Right hindlimb (tissue), 1 donor: ENCODE measurements at regions not wholly inside any gene's neighbourhood (a gene's known extent, or its start where the extent isn't known, plus 50 kb on each side); places are given as distances from the start of the nearest gene placed in this dataset.

Experiments
- DNase-seq: peaks from one replicate; pipeline ENCODE4 v3.0.0-alpha.2; 2018

DNA sequence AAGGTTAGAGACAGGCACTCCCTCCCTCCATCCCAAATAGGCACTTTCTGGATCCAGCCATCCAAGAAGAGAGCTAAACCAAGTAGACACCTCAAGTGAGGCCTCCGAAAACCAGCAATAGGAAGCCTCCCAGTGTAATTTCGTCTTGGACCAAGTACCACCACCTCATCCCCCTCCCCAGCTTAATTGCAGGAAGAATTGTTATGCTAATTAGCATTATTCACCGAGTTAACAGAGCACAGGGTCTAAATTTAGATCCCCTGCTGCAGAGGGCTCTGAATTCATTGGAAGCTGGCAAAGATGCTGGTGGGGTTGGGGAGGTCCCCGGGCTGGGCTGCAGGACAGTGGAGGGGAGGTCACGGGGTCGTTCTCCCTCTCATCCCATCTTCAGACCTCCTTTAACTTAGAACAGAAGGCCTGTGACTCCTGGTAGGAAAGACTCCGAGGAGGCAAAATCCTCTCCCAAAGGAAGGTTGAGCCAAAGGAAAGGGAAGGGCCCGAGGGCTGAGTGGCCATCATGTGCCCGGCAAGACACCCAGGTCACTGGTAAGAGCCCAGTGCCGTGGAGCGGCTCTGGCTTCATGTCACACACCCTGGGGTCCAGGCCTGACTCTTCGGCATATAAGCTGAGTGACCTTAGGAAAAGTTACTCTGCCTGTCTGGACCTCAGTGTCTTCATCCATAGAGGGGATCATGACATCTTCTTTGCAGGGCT lies 209.2 kb upstream of the GRIK3 start:
- no peak for DNase-seq

DNA sequence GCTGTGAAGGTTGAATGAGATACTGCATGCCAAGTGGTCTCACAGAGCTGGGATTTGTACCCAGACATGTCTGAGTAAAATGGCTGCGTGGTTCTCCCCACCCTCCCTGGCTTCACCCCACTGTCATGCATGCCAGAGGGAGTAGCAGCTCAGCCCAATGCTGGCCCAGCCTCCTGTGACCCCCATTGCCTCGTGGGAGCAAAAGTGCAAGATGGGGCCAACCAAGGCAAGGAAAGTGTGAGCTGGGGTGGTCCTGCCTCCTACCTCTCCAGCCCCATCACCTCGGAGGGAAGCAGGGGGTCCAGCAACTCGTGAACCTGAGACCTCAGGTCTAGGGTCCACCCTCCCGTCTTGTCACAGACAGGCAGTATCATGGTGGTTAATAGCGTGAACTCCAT lies 209.8 kb upstream of the GRIK3 start:
- no peak for DNase-seq

DNA sequence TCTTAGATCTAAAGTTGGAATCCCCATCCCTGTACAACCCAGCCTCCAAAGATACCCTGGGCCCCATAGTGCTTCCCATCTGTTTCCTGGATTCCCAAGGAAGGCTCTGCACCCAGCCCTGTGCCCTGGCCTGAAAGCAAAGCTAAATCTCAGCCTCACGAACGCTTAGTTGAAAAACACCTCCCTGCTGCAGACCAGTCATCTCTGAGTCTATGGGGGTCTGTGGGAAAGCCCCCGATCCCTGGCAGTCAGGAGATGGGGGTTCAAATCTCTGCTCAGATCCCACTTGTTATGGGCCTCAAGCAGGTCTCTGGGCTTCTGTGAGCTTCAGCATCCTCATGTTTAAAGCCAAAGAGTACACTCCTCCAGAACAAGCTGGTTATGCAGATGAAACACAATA lies 210.5 kb upstream of the GRIK3 start:
- no peak for DNase-seq

DNA sequence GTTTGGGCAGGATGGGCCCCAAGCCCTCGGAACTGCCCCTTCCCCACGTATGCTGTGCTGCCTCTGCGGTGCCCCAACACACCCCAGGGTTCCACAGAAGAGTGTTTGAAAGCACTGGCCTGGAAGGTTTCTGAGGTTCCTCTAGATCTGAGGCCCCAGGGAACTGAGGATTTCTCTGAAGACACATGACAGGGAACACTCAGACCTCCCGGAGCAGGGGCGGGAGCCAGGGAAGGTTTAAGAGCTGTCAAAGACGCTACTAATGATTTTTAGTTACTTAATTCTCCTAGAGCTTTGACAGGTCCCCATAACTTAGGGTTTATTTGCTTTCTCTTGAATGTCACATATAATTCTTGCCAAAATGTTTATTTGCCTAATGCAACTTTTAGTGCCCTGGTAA lies 212.3 kb upstream of the GRIK3 start:
- no peak for DNase-seq

DNA sequence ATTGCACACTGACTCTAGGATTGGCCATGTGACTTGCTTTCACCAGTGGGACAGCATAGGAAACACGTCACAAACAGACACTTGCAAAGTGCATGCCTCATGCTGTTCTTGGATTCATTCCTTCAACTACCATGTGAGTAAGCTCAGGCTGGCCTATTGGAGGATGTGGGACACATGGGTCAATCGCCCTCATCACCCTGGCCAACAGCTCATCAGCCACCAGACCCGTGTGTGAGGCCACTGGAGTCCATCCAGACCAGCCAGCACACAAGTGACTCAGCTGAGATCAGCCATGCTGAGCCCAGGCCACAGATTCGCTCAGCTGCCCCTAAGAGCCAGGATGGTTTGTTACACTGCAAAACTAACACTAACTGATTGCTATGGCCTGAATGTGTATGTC lies 216.1 kb upstream of the GRIK3 start:
- DNase-seq = no peak

DNA sequence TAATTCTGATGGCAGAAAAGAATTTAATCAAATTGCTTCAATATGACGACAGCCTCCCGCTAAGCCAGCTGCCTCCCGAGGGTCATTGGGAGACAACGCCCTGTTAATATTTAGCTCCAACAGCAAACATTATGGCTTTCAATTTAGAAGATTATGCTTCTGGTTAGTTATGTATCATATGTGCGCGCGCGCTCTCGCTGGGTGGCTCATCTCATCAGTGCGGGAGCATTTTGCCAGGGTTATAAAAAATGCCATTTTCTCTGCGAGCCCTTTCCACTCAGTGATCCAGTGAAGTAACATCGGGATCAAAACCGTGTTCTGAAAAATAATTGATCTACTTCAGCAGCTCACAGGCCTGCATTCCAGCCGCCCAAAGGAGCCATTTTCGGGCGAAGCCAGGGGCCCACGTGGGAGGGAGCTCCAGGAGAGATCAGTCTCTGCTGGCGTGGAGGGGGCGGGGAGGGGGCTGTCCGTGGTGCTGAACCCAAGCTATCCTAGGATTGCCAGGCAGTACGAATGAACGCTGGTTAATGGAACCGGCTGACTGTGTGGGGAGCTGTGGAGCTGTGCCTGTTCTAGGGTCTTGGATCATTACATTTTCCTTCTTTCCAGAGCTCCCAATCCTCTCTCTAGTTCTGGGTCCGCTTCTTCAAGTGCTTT lies 219.1 kb upstream of the ZC3H12A start:
- DNase-seq = peak; percentile 58

DNA sequence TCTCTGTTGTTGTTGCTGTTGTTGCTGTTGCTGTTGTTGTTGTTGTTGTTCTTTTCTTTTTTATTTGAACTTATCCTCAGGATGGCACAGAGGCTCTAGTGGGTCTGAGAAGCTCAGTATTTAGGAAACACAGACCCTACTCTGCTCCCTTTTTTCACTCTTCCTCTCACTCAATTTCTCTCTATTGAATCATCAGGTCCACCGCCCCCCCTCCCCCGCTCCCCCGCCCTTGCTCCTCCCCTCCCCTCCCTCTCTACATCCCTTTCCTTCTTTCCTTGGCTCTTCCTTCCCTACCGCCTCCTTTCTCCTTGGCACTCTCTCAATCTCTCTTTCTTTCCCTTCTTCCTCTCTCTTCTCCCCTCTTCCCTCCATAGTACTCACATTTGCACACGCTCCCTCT lies 218.5 kb upstream of the ZC3H12A start:
- no peak for DNase-seq

DNA sequence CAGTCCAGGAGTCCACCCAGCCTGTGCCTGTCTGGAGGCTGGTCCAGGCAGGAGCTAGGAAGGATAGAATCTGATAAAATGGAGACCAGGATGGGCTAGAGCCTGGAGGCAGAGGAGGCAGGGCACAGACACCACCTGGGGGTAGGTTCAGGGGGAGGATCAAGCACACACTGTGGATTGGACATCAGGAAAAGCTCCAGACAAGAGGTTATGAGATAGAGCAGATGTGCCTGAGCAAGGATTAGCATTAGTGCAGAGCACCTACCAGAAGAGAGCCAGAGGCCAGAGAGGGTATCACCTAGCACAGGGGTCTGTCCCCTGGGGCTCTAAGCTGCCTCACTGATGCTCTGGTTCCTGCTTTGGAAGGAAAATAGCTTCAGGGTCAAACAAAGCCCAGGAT lies 216.7 kb upstream of the ZC3H12A start:
- no peak for DNase-seq

DNA sequence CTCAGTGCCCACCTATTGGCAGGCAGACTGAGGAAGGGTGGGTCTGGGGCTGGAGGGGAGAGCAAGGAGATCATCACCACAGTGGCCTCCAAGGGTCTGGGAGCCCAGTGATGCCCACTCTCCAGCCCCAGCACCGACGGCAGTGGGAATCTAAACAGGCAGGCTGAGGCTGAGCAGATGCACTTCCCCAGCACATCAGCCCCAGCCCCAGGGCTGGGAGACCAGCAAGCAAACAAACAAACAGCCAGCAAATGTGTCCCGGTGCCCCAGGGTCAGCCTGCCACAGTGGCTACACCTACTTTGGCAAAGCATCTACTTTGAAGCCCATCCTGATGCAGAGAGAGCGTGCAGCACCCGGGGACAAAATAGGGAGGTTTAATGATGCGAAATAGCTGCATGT lies 216.3 kb upstream of the ZC3H12A start:
- no peak for DNase-seq

DNA sequence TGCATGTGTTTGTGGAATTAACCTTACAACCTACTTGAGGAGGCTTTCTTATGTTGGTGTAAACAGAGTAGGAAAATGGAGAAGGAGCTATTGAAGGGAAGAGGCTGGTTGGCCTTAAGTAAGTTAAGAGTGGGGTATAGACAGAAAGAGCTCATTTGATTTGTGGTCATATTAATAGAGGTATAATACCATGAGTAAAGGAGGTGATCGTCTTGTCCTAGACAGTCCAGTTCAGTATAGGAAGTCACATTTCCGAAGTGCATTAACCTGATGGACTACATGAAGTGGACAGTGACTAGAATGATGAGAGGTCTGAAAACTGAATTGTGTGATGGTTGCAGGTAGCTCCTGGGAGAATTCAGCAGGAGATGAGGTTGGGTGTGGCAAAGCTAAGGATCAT lies 215.4 kb upstream of the ZC3H12A start:
- no peak for DNase-seq

DNA sequence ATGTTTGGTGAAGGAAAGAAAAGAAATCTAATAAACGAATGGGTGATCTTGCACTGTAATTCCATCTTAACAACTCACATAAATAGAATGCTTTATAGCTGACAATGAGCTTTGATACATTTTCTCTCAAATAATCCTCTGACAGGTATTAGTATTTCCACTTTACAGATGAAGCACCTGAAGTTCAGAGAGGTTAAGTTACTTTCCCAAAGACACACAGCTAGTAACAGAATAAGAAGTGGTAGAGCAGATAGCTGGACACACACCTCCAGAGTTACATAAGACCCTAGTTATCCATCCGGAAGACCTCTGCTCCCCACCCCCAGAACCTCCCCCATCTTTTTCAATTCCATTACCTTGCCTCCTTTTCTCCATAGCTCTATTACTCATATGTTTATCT lies 213.3 kb upstream of the ZC3H12A start:
- no peak for DNase-seq

DNA sequence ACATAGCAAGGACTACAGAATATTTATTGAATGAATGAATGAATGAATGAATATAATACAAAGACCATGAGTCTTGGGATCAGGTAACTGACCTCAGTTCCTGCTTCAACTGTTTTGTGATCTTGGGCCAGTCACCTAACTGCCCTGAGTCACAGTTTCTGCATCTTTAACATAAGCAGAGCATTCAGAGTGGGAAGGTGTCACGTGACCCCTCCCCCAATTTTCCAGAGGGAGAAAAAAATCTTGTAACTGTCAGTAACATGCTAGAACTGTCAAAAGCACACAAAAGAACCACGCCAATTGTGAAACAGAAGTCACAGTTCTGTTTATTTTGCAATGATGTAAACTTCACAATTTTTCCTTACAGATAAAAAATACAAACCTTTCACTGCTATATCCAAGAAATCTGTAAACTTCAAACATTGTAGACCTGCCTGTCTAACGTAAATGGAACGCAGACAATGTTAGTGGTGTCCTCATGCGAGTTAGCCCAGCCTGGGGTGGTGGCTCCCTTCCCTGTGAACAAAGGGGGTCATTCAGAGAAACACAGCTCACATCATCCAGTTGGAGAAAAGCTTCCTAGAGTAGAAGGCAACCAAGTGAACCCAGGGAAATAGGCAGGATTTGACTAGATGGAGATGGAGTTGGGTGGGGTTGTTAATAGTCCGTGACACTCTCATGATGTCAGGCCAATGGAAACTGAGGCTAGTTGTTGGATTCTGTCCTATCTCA lies 211.8 kb upstream of the ZC3H12A start:
- DNase-seq = no peak

DNA sequence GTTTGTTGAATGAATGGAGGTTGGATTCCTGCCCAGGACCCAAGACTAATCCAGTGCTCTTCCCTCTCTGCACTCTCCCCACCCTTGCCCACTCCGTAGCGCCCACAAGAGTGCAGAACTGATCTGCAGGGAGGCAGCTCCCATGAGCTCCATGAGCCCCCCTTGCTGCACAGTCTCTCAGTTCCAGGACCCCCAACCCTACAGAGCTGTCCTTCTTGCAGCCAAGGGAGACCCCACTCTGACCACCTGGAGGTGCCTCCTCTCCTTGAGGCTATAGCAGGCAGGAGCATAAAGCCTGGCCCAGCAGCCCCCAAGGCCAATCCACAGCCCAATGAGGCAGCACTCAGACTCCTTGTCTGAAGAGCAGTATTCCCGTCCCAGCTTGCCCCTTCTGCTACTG lies 209.2 kb upstream of the ZC3H12A start:
- no peak for DNase-seq

DNA sequence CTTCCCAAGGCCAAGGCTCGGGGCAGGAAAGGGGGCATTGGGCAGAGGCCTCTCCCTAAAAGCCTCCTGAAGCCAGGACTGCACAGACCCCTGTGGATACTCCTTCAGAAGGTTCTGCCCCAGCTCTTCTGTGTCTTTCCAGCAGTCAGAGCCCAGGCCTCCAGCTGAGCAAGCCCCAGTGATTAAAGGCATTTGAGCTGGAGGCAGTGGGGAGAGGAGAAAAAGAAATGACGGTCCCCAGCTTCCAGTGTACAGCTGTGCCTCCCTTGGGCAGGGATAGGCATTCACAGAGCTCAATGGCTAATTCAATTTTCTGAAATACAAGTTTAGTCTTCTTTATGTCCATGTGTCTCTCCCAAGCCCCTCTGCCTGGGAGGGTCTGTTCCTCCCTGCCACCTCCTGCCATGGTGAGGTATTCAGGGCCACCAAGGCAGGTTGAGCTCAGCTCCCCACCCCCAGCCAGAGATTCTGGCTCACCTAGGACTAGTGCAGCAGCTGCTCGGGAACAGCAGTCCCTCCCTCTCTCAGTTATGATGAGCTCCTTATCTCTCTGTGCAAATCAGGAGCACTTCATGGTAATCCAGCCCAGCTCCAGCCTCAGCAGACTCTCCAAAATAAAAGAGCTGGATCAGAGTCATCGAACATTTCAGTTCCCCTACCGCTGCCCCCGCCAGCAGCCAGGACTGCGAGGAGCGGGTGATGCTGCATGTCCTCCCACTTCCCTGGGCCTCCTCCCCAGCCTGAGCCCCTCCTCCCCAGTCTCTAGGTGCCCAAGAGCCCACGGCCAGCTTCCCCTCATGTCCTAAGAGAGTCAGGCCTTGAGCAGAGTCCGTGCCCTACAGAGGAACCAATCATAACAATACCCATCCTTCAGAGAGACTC lies 208.4 kb upstream of the ZC3H12A start:
- DNase-seq = no peak

DNA sequence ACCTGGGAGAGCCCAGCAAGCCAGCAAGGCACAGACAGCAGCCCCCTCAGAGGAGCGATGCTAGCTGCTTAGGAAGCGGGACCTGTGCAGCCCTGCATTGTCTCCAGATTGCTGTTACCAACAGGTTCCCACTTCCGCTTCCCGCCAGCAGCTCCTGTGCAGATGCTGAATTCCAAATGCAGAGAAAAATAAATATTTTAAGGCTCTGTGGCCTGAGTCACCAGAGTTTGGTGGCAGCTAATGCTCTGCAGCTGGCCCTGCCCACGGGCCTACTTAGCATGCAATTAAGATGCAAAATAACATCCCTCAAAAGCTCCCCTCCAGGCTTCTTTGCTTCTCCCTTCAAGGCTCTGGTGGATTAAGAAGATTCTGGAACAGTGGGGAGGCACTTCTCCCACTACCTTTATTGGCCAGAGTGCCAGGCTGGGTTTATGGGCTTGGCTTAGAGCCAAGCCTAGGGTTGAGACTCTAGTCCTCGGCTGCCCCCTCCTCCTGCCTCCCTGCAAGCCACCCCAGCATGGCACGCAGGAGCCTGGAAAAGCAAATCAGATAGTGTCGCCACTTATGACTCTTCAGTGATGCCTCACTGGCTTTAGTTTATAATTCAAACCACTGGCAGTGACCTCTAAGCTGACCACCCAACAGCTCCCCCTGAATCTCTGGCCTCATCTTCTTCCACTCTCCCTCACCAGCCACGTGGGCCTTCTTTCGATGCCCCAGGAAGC lies 207.1 kb upstream of the ZC3H12A start:
- DNase-seq = no peak

DNA sequence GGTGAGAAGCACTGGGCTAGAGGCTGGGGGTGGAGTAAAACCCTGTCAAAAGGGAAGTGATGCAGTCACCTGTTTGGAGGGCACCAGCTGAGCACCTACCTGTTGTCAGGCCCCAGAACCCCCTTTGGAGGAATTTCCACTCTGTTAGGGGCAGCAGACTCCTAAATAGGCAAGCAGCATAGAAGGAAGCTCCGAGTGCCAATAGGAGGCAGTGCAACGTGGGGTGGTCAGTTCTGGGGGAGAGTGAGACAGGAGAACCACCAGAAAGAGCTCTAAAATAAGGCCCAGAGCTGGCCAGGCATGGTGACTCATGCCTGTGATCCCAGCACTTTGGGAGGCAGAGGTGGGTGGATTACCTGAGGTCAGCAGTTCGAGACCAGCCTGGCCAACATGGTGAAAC lies 203.7 kb upstream of the ZC3H12A start:
- DNase-seq = no peak

DNA sequence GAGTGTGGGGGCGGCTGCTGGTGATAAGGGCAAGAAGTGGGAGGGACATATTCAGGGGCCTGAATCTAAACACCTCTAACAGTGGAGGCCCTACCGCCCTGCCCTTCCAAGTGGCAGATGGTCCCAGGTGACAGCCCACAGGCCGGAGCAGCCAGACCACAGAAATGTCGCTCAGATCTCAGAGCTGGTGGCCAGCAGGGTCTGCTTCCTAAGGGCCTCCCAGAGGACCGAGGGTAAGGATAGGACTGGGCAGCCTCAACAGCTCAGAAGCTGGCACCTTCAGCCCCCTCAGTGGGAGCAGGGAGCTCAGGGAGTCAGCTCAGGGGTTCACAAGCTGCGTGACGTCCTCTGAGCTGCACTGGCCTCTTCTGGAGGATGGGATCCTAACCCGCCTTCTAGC lies 201.8 kb upstream of the ZC3H12A start:
- no peak for DNase-seq

DNA sequence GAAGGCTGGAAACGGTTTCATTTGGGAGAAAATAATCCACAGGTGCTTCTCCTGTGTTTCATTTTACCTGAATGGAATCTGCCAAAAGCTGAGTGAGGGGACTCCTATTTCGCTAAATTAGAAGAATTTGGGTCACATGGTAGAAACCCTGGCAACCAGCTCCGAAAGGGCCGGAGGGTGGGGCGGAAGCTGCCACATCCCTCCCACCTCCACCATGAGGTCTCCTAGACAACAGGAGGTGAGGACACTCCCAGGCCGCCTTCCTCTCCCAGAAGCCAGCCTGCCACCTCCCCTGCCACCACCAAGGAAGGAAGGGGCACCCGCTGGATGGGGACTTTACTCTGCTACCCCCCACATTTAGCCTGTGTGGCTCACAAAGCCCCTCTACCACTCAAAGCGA lies 199.9 kb upstream of the ZC3H12A start:
- DNase-seq = no peak

DNA sequence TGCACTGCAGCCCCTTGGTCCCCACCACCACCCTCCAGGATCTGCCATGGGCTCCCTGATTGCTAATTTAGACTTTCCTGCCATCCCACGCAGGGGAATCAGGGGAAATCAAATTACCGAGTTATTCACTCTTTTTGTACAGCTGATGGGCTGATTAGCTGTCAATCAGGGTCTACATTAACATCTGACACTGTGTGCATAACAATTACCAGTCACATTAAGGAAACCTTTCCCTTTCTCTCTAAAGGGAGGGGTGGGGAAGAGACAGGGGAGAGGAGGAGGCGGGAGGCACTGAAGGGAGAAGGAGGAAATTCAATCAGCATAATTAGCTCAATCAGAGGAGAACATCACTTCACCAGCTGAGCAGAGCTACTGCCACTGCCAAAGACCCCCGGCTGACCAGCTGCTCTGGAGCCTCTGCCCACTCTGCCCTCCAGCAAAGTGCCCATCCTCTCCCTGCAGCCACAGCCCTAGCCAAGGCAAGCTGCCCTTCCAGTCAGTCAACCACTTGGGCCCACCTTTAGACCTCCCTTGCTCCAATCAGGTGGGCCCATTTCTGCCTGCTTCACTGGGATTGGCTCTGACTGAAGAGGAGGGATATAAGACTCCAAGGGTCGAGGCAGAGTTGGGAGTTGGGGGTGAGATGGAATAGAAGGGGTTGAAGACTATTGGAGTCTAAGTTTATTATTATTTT lies 199.3 kb upstream of the ZC3H12A start:
- no peak for DNase-seq

DNA sequence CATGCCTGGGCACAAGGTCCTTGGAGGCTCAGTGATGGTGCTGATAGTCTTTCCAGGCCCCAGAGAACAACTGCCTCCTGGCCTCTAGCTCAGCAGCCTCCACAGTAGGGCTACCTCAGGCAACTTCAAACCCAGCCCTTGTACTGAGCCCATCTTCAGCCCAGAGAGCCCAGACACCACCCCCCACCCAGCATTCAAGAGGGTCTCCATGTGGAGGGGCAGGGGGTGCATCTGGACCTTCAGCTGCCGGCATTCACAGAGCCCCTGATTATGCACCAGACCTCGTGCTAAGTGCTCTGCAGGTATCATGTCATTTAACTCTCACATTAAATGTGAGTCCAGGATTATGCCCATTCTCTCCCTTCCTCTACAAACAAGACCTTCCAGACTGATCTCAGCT lies 197.0 kb upstream of the ZC3H12A start:
- no peak for DNase-seq

DNA sequence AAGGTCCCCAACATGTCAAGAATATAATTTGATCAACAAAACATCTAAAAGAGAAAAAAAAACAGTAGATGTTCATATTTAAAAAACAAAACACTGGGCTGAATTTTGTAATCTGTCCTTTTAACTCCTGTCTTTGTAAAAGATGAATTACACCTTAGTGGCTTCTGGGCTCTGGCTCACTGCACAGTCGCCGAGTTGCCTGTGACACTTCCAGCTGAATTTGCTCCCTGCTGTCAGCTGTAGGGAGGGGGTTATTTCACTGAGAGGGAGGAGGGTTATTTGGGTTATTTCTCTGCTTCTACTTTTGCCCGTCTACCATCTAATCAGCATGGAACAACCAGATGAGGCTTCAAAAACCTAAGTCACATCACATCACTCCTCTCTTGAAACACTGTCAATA lies 193.0 kb upstream of the ZC3H12A start:
- DNase-seq = no peak

DNA sequence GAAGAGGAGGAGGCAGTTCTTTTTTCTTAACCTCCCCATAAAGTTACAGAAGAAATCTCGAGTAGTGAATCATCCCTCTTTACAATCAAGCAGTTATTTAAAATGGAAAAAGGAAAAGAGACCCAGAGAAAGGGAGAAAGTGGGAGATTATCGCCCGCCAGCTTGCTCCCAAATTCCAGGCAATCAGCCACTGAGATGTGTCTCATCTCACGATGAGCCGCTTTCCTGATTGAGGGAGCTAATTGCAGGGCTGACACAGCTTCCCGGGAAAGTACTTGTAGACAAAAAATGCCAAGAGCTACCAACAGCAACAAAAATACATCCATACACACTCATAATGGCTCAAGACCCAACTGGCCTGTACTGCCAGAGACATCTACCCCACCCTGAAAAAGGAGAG lies 191.6 kb upstream of the ZC3H12A start:
- DNase-seq = no peak
